Embryonic facial prominence (tissue), 1 donor: ENCODE measurements at regions not wholly inside any gene's neighbourhood (a gene's known extent, or its start where the extent isn't known, plus 50 kb on each side); places are given as distances from the start of the nearest gene placed in this dataset.
"Not testable (repeated sequence)": the region's sequence is repeated elsewhere in the genome, so short reads cannot be mapped to it uniquely, and the experiment has no call there.

Experiments used
- DNase-seq: peaks from one replicate; pipeline ENCODE4 v3.0.0-alpha.2; 2016; ENCODE audit errors: extremely low spot score

DNA sequence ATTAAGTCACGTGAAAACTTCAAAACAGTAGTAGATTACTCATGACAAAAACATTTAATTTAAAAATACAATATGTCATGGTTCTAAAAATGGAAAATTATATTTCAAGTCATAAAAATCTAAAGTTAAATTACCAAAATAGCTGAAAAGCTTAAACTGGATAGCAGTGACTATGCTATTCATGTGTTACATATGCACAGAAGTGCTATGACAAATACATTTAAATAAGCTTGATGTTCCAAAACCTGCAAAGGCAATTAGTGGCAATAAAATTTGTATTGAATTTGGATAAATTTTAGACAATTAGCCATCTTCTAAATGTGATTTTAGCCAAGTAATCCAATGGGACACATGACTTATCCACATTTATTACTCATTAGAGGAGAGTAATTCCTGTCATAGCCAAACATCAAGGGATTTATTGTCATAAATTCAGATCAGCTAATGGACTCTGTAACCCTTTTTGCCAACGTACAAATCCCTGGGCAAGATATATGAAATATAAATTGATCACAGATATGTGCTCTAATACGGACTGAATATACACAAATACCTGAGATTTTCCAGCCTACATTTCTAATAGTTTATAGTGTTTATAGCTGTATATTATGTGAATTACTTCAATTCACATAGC, 419.4 kb downstream of the ISL1 start:
- DNase-seq: no peak

DNA sequence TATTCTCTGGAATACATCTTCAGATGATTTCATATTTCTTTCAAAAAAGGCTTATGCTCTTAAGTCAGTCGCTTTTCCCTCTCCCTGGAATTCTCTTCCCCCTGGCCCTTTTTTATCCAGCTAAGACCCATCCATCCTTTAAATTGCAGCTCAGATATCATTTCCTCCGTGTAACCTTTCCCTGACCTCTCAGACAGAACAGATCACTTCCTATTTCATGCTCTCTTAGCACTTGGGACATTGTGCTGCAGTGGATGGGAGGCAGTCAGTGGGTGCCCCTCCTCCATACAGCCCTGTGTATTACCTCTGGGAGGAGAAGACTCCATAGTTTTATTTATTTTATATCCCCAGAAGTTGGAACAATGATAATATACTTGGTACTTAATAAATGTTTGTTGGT, 423.4 kb downstream of the ISL1 start:
- no peak for DNase-seq

DNA sequence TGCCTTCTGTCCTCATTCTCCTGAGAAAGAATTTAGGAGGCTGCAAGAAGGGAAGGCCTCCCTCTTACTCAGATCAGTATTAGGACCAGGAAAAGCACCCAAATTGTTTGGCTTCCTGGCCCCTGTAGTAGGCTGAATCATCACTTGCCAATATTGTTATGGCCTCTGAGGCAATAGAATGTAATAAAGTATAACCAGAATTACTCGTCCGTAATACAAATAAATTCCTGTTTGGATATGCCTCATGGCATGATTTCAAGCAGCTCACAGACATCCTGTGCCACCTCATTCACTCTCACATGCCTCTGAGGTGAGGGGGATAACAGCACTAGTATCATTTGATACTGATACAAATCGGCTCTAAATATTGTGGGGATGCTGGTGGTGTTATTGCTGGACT, 427.3 kb downstream of the ISL1 start:
- DNase-seq: no peak

DNA sequence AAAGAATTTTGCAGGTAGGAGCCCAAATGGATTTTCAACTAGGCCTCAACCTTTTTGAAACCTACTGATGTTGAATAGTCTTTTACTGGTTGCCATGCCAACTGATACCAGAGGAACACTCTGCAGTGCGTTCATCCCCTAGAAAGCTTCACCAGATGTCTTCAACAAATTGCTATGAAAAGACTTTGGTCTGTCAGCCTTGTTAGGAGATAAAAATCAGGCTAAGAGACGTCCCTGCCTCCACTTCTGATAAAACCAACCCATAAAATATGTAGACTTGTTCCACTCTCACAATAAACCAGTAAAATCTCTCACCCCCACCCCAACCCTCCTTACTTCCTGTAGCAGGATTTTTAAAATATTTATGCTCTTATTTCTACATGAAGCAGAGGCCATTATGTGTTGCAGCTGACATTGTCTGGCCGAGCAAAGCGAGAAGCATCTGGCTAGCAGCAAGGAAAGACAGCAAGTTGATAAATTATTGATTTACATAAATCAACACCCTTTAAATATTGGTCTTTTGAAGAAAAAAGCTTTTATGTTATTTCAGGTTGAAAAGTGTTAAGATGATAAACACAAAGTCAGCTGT, 428.7 kb downstream of the ISL1 start:
- no peak for DNase-seq

DNA sequence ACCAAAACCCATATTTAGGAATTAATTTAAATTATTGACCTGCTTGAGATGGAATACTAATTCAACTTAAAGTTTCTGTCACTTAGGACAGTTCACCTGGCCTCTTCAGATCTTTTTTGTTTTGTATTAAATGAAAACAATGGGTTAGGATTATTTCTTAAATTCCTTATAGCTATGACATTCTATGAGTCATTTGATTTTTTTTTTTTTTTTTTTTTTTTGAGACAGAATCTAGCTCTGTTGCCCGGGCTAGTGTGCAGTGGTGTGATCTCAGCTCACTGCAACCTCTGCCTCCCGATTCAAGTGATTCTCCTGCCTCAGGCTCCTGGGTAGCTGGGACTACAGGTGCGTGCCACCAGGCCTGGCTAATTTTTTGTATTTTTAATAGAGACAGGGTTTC, 431.6 kb downstream of the ISL1 start:
- not testable (repeated sequence) for DNase-seq

DNA sequence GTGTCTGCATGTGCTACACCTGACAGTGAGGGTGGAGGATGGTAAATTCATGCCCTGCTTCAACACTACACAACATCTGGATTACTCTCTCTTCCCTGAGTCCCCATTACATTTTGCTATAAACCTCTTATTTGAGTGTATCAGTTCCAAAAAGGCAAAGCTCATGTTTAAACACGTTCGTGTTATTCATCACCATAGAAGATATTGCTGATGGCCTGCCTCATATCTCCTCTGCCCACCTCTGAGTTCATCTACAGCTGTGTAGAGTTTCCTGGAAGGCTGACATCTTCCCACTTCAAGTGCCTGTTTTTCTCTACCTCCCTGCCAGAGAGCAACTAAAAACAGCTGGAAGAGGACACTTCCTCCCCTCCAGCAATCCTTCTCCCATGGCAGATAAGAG, 433.2 kb downstream of the ISL1 start:
- DNase-seq: no peak

DNA sequence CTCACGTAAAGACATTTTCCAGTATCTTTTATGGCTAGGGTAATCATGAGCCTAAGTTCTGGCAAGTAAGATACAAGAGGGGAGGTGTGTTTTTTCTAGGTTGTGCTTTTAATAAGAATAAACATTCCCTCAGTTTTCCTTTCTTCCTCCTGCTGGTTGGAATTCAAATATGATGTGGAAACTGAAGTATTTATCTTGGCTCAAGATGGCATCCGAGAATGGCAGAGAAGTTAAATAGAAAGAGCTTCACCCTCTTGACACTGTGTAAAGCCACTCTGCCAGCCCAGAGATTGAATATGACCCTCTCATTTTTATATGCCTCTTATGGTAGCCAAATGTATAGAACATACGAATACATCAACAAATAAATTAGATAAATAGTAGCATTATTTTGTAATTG, 438.4 kb downstream of the ISL1 start:
- no peak for DNase-seq

DNA sequence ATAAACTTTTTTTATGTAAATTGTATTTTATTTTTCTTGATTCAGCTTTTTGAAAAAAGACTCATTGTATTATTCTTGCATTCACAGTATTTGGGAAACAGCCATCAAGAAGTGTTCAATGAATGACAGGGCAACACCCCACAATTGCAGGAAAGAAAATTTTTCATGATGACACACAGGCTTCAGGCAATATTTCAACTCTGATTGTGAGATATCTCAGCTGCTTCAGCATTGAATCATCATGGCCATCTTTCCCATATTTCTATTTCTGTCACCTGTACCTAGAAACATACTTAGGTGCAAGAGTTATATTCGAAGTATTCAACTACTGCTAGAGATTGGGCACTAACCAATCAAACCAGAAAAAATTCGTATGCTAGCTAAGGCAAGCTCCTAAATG, 446.0 kb downstream of the ISL1 start:
- no peak for DNase-seq

DNA sequence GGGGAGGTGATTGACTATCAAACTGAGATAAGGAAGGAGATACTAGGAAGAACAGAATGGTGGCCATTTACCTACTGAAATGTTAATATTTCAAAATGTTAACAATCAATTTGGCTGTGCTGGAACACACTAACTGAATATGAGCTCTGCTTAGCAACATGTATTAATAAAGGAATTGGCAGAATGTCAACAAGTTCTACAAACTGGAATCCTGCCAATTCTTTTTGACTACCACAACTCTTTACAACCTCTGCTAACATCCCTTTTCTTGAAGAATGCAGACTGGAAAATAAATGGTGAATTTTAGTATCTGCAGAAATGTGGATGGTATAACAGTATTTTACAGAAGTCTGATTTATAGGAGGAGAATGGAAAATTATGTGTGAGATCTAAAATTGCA, 446.4 kb downstream of the ISL1 start:
- DNase-seq: no peak

DNA sequence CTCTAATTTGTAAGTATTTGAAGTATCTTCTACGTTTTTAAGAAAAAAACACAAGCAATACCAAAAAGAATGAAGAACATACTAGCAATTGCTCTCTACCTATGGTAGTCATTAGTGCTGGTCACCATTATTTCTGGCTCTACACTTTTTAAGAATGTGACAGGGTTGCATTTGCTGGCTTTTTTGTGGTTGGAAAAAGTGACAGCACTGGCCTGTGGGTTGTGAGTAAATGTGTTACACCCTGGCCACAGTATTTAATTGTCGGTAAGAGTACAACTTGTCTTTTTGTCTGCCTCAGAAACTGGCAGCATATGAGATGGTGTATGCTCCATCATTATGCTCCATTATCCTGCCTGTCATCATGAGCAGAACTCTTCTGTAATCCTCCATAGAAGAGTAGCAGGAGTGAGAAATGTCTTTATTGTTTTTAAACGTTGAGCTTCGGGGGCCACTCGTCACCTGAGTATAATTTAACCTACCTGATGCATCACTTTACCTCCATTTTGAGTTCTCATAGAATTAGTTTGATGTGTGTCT, 449.8 kb downstream of the ISL1 start:
- no peak for DNase-seq

DNA sequence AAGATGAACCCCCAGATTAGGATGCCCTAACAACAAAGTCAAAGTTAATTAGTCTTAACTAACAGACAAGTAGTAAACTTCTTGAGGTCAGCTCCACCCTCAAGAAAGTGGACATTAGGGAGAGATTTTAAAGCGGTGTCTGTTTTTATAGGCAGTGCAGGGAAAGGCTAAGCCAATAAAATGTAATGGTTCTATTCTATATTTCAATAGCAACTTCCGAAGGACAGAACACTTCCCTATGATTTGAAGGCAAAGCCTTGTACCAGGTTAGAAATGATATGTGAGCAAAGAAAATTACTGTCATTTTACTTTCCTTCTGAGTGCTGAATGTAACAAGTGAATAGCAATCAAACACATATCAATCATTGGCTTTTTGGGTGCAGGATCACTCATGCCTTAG, 455.2 kb downstream of the ISL1 start:
- no peak for DNase-seq

DNA sequence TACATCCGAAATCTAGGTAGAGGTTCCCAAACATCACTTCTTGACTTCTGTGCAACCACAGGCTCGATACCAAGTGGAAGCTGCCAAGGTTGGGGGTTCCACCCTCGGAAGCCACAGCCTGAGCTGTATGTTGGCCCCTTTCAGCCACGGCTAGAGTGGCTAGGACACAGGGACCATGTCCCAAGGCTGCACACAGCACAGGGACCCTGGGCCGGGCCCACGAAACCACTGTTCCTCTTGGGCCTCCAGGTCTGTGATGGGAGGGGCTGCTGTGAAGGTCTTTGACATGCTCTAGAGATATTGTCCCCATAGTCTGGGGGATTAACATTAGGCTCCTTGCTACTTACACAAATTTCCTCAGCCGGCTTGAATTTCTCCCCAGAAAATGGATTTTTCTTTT, 460.6 kb downstream of the ISL1 start:
- DNase-seq: no peak

DNA sequence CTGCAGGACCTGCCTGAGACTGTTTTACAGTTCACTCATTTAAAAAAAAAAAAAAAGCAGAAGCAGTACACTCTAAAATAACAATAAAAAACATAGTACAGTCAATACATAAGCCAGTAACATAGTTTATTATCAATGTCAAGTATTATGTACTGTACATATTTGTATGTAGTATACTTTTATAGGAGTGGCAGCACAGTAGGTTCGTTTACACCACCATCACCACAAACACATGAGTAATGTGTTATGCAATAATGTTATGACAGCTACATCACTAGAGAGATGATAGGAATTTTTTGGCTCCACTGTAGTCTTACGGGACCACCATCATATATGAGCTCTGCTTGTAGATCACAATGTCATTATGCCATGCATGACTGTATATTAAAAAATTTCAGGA, 462.8 kb downstream of the ISL1 start:
- no peak for DNase-seq

DNA sequence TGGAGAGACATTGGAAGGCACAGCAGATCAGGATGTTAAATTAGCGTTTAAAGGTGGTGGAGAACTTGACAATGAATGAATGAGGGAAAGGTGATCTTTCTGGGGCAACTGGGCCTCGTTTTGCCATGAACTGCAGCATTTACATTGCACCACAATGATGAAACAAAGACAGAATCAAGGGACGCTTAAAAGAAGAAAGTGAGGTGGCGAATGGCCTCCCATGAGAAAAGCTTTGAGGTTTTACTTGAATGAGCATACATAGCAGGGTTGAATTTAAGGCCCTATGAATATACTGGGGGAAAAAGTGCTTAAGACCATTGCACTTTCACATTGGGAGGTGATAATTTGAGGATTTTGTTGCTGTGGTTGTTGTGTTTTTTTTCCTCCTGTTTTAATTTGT, 476.4 kb downstream of the ISL1 start:
- no peak for DNase-seq

DNA sequence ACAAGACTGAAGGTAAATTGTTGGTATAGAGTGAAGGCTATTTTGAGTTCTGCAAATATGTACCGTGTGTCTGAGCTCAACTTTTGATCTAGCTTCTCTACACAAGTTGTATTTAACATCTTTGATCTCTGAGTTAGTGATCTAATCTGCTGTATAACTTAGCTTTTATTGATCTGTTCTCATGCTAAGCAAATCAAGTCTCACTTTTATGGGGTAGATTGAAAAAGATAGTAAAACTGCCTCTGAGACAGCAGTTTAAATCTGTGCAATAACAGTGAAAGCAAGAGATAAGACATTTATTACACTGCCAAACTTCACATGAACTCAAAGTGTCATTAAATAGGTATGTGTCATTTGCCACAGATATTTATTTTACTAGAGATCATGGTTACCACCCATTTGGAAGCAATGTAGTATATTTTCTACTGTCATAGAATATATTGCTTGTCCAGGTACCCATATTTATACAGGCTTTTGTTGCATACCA, 477.3 kb downstream of the ISL1 start:
- no peak for DNase-seq

DNA sequence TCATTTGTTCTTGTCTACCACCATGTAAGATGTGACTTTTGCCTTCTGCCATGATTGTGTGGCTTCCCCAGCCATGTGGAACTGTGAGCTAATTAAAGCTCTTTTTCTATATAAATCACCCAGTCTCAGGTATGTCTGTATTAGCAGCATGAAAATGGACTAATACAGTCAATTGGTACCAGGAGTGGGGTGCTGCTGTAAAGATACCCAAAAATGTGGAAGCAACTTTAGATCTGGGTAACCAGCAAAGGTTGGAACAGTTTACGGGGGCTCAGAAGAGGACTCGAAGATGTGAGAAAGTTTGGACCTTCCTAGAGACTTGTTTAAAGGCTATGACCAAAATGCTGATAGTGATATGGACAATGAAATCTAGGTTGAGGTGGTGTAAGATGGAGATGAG, 488.9 kb downstream of the ISL1 start:
- DNase-seq: no peak

DNA sequence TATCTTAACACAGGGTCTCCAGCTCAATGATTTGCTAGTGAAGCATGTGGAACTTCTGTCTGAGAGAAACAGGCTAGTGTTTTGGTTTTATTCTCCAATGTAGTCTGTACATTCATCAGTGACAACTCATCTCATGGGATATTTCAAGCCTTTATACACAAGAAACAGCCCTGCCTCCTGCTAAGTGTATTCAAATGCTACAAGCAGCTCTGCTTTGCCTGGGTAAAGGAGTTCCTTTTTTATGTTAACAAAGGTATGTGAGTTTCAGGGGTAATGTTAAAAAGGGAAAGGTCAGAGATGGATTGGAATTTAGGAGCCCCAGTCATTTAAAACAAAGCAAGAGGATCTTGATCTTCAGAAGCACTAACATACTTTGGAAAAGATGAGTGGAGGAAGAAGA, 498.7 kb downstream of the ISL1 start:
- DNase-seq: no peak

DNA sequence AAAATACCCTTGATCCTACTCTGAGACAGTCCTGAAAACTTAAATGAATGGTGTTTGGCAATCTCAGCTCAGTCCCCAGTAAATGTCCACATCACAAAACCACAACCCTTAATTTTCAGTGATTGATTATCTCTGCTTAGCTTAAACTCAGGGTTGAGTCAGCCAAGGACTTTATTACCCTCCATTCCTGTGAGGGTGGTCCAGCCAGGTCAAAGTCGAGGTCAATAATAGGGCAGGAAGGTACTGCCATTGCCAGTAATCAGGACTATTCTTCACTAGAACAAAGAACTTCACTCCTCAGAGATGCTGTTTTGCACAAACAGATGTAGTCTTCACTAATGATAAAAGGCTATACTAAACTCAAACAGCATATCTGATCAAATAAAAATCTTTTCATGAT, 499.4 kb downstream of the ISL1 start:
- no peak for DNase-seq

DNA sequence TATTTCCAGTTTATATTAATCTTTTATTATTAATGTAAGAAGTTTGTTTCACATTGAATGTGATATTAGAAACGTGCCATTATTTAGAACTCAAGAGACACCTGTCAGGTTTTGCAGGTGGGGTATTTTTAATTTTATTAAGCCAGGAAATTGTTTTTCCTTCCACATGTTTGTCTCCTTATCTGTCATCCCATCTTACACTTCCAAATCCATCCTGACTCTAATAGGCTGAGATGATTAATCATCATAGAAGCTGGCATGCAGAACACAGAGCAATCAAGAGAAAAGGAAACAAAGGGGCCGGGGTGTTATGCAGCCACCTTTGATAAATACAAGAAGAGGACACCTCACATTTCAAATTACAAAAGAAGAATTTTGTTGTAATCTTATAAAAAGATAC, 506.5 kb downstream of the ISL1 start:
- DNase-seq: no peak

DNA sequence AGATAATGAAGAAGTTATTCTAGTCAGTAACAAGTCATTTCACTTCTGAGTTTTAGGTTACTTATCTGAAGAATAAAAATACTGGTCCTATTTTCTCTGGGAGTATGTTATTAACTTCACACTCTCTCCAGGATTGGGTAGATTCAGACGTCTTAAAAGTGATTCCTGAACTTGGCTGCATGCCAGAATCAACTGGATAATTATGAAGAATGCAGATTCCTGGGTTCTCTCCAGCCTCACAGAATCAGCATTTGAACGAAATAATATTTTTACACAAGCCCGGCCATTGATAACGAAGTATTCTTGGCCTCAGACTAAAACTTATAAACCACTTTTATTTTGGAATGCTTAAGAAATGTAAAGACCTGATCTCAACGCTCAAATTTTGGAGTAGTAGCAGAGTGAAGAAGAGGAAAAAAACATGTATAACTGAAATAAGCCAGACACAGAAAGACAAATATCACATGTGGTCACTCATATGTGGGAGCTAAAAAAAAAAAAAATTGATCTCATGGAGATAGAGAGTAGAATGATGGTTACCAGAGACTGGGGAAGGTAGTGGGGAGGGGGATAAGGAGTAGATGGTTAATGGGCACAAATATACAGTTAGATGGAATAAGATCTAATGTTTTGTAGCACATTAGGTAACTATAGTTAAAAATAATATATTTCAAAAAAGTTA, 507.3 kb downstream of the ISL1 start:
- DNase-seq: no peak

DNA sequence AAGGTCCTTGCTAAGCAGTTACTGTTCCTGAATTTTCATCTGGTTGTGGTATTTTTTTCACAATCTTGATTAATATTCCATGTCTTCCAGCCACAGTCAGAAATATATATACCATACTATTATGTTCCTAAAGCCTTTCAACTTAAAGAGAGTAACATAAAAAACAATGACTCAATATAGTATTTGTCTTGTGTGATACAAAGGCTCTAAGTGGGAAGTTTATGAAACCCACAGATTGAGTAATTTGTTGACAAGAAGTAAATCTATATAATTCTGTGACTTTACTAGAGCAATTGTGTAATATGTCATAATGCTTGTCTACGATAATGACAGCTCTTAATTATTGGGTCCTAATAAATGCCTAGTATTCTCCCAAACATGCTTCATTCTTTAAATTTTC, 509.4 kb downstream of the ISL1 start:
- DNase-seq: no peak

DNA sequence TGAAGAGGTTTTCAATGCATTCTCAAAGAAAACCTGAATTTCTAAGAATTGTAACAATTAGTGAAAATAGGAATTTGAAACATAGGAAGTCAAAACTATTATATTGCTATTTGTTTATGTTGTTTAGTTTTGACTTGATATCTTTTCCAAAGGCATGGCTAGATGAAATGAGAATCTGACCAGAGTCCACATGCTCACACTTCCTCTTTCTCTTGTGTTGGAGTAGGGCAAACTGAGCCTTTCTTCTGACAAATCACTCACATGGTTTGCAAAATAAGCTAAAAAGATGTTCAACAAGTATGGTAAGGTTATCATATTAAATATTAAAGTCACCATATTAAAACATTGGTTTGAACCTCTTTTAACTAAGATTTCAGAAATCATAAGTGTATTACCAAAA, 512.6 kb downstream of the ISL1 start:
- DNase-seq: no peak

DNA sequence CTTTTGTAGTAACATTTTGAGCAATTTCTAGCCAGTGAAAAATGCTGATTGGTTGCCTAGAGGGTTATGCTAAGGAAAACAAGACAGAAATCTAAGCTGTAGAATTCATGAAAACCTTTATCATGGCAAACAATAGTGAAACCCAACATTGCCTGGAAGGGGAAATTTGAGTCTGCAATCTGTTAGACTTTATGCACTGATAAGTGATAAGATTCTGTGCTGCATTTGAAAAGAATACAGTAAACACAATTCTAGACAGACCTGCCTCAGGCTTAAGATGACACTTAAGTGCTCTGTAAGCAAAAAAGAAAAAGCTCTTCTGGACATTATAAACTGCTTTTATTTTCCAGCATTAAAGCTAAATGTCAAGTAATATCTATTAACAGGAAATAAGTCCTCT, 519.3 kb downstream of the ISL1 start:
- no peak for DNase-seq
